Type B pancreatic cell (in vitro differentiated cells): ENCODE measurements at regions not wholly inside any gene's neighbourhood (a gene's known extent, or its start where the extent isn't known, plus 50 kb on each side); places are given as distances from the start of the nearest gene placed in this dataset.

Experiments used
- DNase-seq: peaks from one replicate; pipeline ENCODE4 v3.0.0; 2021; ENCODE audit warnings: mixed read lengths; ENCODE audit not compliant: unreplicated experiment; ENCODE audit errors: extremely low spot score
- H3K27ac Mint-ChIP-seq: 2 replicates; pipeline ENCODE4 v1.8.0; 2021; ENCODE audit warnings: mild to moderate bottlenecking, mixed read lengths
- H3K27me3 Mint-ChIP-seq: 2 replicates; pipeline ENCODE4 v1.8.0; 2021; ENCODE audit warnings: mixed read lengths
- H3K36me3 Mint-ChIP-seq: 2 replicates; pipeline ENCODE4 v1.8.0; 2021; ENCODE audit warnings: mixed read lengths
- H3K4me1 Mint-ChIP-seq: one replicate; pipeline ENCODE4 v1.8.0; 2021; ENCODE audit warnings: mixed read lengths; ENCODE audit not compliant: unreplicated experiment
- H3K4me3 Mint-ChIP-seq: 2 replicates; pipeline ENCODE4 v1.8.0; 2021; ENCODE audit warnings: mild to moderate bottlenecking, mixed read lengths
- H3K9me3 Mint-ChIP-seq: 2 replicates; pipeline ENCODE4 v1.8.0; 2021; ENCODE audit warnings: mixed read lengths
- CTCF ChIP-seq: fragments of 200-600 bp; sonication (generic); conservative IDR thresholded peaks from 2 replicates; pipeline ENCODE4 v1.5.0; 2021; ENCODE audit warnings: antibody characterized with exemption, mild to moderate bottlenecking

- H3K27me3 Mint-ChIP-seq, result no peaks in the 10 kb centered on the region
- H3K4me1 Mint-ChIP-seq, result peaks cover 37% of the 10 kb centered on the region
- H3K36me3 Mint-ChIP-seq, result no peaks in the 10 kb centered on the region
- peak overlapping the region; percentile 29 for H3K27ac Mint-ChIP-seq
- H3K4me3 Mint-ChIP-seq, result no peak overlapping the region
- no peak for TF ChIP-seq CTCF
- no peak for DNase-seq
- peaks cover 19% of the 10 kb centered on the region for H3K9me3 Mint-ChIP-seq
Observed at GRCh38 chr6:105608711-105609374, 206.0 kb upstream of the PREP start.

- no peak for TF ChIP-seq CTCF
- no peak for DNase-seq
- Mint-ChIP-seq H3K4me3 (no peak overlapping the region), H3K9me3 (peaks cover 19% of the 10 kb centered on the region), H3K36me3 (no peaks in the 10 kb centered on the region), H3K27ac (peak overlapping the region; percentile 70), H3K27me3 (no peaks in the 10 kb centered on the region), H3K4me1 (peaks cover 39% of the 10 kb centered on the region)
Observed at GRCh38 chr6:105607636-105608621, 205.0 kb upstream of the PREP start.

- peak overlapping the region; percentile 70 for H3K27ac Mint-ChIP-seq
- no peak for DNase-seq
Observed at GRCh38 chr6:105606831-105607463, 204.1 kb upstream of the PREP start.

GRCh38 chr6:105604587-105604884 is 201.7 kb upstream of the PREP start:
- Mint-ChIP-seq H3K4me1 (peaks cover 53% of the 10 kb centered on the region), H3K27ac (no peak overlapping the region), H3K36me3 (no peaks in the 10 kb centered on the region), H3K27me3 (no peaks in the 10 kb centered on the region), H3K9me3 (peaks cover 23% of the 10 kb centered on the region), H3K4me3 (no peak overlapping the region)
- no peak for DNase-seq
- no peak for TF ChIP-seq CTCF

More at GRCh38 chr6:105606831-105607463, 204.1 kb upstream of the PREP start:
- Mint-ChIP-seq H3K9me3 (peaks cover 19% of the 10 kb centered on the region), H3K4me3 (no peak overlapping the region), H3K27me3 (no peaks in the 10 kb centered on the region), H3K36me3 (no peaks in the 10 kb centered on the region), H3K4me1 (peaks cover 39% of the 10 kb centered on the region)
- no peak for TF ChIP-seq CTCF

GRCh38 chr6:105603788-105604586 is 201.1 kb upstream of the PREP start:
- no peak overlapping the region for H3K4me3 Mint-ChIP-seq

More at GRCh38 chr6:105603788-105604586, 201.1 kb upstream of the PREP start:
- H3K4me1 Mint-ChIP-seq, result peaks cover 47% of the 10 kb centered on the region
- H3K36me3 Mint-ChIP-seq, result no peaks in the 10 kb centered on the region
- H3K27me3 Mint-ChIP-seq, result no peaks in the 10 kb centered on the region
- peaks cover 21% of the 10 kb centered on the region for H3K9me3 Mint-ChIP-seq
- DNase-seq, result no peak
- TF ChIP-seq CTCF, result no peak
- no peak overlapping the region for H3K27ac Mint-ChIP-seq
